ENCODE measurements at regions not wholly inside any gene's neighbourhood (a gene's known extent, or its start where the extent isn't known, plus 50 kb on each side); places are given as distances from the start of the nearest gene placed in this dataset.

- DNase-seq (ENCODE audit: low spot score), result no peak
These were observed 245.9 kb downstream of the ERMARD start for GRCh38 chr6:169997187-169997929.

GRCh38 chr6:169996378-169997051 lies 245.1 kb downstream of the ERMARD start:
- no peak for DNase-seq (ENCODE audit: low spot score)

- no peak for DNase-seq (ENCODE audit: low spot score)
These were observed 243.3 kb downstream of the ERMARD start for GRCh38 chr6:169994739-169995138.

GRCh38 chr6:169993861-169994481 lies 242.5 kb downstream of the ERMARD start:
- DNase-seq (ENCODE audit: low spot score), result no peak

DNA sequence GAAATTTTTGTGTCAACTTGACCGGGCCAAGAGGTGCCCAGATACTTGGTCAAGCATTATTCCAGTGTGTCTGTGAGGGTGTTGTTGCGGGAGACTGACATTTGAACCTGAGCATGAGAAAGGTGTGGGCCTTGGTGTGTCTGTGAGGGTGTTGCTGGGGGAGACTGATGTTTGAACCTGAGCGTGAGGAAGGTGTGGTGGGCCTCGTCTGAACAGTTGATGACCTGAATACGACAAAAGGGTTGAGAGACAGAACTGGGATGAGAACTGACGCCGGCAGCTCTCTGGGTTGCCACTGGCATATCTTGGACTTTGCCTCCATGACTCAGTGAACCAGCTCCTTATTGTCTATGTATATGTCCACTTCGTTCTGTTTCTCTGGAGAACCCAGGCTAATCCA lies 240.5 kb downstream of the ERMARD start:
- no peak for DNase-seq (ENCODE audit: low spot score)

DNA sequence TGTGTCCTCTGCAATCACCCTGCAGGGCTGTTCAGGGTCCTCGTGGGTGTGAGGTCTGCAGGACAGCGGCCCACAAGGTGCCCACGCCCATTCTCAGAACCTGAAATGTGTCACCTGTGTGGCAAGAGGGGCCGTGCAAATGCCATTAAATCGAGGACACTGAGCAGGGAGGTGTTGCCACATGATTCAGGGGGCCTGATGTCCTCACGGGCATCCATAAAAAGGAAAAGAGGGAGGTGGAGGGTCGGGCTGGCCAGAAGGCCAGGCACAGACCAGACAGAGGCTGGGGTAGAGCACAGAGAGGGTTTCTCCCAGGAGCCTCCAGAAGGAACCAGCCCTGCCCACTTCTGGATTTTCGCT lies 239.6 kb downstream of the ERMARD start:
- no peak for DNase-seq (ENCODE audit: low spot score)

- DNase-seq (ENCODE audit: low spot score), result no peak
These were observed 238.9 kb downstream of the ERMARD start for GRCh38 chr6:169990095-169991030.

DNA sequence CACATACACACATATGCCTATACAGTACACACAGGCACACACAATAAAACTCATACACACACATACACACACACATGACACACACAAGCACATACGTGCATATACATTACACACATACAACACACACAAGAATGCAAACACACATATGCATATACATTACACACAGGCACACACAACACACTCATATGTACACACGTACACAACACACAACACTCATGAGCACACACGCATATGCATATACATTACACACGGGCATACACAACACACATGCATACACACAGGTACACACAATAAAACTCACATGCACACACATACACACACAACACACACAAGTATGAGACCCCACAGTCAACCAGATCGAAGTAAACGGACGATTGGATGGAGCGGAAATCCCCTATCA lies 238.2 kb downstream of the ERMARD start:
- no peak for DNase-seq (ENCODE audit: low spot score)

- DNase-seq (ENCODE audit: low spot score), result no peak
These were observed 237.5 kb downstream of the ERMARD start for GRCh38 chr6:169988769-169989550.

DNA sequence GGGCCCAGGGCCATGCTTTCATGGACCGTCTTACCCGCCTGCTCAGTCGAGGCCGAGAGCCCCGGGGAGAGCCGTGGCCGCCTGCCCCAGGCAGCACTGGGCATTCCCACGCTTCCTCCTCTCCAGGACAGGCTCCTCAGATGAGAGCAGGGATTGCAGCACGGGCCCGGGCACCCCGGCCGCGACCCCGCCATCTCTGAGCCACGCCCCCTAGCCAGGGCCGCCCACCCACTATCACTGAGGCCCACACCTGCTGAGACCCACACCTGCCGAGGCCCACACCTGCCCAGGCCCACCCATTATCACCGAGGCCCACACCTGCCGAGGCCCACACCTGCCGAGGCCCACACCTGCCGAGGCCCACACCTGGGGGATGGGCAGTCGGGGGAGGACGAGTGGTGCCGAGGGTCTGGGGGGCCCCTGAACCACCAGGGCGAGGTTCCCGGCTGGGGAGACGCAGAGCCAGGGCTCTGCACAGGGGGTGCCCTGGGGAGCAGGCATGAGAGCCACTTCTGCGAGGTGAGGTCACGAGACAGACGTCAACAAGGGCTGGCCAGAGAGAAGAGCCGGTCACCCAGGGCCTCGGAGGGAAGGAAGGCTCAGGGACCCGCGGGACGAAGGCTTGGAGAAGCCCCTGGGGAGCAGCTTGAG lies 235.6 kb downstream of the ERMARD start:
- no peak for DNase-seq (ENCODE audit: low spot score)

GRCh38 chr6:169986171-169986847 lies 234.9 kb downstream of the ERMARD start:
- DNase-seq (ENCODE audit: low spot score), result no peak

GRCh38 chr6:169985121-169986015 lies 233.9 kb downstream of the ERMARD start:
- DNase-seq (ENCODE audit: low spot score), result no peak

GRCh38 chr6:169984181-169985120 lies 233.0 kb downstream of the ERMARD start:
- DNase-seq (ENCODE audit: low spot score), result no peak

GRCh38 chr6:169983651-169984050 lies 232.2 kb downstream of the ERMARD start:
- no peak for DNase-seq (ENCODE audit: low spot score)

GRCh38 chr6:169982461-169983386 lies 231.3 kb downstream of the ERMARD start:
- DNase-seq (ENCODE audit: low spot score), result no peak

- DNase-seq (ENCODE audit: low spot score), result no peak
These were observed 230.5 kb downstream of the ERMARD start for GRCh38 chr6:169981969-169982368.

- no peak for DNase-seq (ENCODE audit: low spot score)
These were observed 230.1 kb downstream of the ERMARD start for GRCh38 chr6:169981568-169981967.

Measured in COLO829 (cell line).